HG03442 (cell line): ENCODE measurements at regions not wholly inside any gene's neighbourhood (a gene's known extent, or its start where the extent isn't known, plus 50 kb on each side); places are given as distances from the start of the nearest gene placed in this dataset.
A peak's percentile ranks its signal among the peaks of the same experiment; 100 is the strongest.

Experiments
- ATAC-seq: cut with Tn5 transposase; IDR thresholded peaks from one replicate; pipeline ENCODE4 v1.9.1; 2021; ENCODE audit warnings: mild to moderate bottlenecking, moderate library complexity; ENCODE audit not compliant: unreplicated experiment

DNA sequence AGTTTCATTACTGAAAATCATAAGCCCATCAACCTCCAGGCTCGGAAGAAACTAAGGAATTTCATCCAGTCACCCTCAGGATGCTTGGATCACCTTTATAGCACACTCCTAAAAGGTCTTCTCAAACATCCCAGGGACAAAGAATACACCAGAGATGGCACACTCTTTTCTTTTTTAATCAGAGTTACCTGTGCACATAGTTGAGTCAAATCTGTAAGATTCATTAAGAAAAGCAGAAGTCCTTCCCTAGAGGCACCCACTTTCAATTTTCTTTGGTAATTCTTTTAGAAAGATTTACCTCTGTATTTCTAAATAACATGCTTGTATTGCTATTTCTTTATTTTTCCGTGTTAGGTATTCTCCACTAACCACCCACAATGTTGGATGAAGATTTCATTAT lies 50.6 kb upstream of the IL6 start:
- ATAC-seq, result peak; percentile 55

DNA sequence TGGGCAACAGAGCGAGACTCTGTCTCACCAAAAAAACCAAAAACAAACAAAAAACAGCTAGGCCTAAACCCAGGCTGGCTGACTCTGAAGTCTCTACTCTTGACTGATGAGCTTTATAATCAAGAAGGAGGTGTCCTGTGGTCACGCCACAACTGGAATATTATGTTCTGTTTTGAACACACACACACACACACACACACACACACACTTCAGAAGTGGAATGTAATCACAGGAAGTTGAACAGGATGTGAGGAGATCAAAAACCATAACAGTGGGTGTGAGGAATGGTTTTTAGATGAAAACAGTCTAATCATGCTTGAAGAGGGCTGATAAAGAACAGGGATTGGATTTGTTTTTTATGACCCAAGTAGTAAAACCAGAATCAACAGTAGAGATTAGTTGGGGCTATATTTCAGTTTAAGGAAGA lies 51.1 kb upstream of the IL6 start:
- no peak for ATAC-seq

DNA sequence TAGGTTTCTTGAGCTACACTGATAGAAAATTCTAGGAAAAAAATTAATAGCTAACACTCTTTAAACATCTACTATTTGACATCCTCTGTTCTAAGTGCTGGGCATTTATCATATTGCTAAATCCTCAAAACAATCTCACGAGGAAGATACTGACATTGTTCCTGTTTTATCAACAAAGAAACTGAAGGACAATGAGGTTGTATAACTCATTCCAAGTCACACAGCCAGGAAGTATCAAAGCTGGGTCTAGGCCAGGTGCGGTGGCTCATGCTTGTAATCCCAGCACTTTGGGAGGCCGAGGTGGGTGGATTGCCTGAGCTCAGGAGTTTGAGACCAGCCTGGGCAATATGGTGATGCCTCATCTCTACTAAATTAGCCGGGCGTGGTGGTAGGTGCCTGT lies 51.6 kb upstream of the IL6 start:
- ATAC-seq, result no peak

DNA sequence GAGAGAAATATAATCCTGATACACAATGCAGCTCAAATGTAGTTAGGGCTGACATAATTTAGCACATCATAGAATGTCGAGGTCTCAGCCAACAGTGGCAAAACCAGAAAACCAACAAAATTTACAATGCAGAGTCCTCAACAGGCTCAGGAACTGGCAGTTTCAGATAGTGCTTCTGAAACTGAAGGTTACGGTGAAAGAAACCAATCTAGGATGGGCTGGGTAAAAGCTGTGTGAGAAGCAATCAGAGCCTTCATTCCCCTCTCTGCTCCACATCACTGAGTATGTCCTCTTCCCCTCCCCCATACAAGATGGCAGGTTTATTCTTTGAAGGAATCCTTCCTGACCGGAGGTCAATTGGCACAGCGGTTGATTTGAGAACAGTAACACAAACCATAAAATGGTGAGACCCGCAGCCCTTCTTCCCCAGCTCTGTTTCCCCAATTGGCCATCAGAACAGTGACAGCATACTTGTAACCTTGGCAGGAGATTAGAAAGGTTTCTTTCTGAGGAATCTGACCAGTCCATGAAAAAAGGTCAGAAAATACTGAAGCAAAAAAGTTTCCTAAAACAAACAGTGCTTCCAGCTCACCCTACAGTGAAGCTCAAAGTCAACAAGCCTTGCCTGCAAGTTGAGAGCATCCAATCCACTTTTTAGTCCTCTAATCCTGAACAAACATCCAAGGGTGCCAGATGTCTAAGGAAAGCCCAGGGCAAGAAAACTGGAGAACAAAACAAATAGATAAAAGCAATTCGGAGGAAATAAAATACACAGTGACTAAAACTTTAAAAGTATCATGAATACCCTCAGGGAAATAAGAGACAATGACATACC lies 53.9 kb upstream of the IL6 start:
- peak; percentile 74 for ATAC-seq

DNA sequence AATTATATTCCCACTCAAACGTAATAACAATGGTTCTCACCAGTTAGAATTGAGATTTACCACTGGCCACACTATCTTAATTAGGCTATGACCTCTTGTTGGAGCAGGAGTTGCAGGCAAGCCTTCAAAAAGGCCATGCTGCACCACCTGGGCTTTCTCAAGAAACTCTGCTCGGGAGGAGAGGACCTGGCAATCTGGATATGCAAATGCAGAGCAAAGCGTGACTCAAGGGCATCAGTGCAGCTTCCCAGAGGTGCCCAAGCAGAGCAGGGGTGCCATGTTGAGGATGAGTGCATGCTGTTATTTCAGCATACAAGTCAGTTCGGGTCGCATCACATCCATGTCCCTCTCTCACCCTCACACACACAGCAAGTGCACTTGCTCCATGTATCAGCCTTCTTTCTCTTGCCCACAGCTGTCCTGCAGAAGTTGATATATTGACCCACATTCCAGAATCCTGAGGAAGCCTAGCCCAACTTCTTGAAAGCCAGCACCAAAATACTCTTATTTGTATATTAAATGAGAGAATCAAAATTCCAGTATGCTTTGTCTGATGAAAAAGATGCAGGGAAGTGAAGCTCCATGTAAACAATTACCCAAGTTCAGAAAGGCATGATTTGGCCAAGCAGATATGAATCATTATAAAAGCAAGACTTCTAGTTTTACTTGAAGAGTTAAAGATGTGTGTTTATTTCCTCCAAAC lies 55.7 kb upstream of the IL6 start:
- no peak for ATAC-seq

DNA sequence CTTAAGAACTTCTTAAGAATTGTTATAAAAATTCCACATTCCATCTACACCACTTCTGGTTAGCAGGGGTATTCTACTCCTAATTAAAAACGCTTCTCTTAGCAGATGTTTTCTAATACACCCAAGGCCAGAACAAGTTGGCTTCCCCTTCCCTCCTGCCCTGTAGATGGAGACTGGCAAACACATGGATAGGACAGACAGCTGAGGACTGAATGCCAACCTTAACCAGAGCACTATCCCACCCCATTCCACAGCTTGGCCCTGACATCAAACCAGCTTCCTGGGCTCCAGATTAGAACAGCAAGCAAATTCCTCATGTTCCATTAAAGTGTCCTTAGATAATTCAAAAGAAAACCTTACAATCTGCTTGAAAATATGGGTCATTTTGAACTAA lies 56.6 kb upstream of the IL6 start:
- ATAC-seq, result no peak

DNA sequence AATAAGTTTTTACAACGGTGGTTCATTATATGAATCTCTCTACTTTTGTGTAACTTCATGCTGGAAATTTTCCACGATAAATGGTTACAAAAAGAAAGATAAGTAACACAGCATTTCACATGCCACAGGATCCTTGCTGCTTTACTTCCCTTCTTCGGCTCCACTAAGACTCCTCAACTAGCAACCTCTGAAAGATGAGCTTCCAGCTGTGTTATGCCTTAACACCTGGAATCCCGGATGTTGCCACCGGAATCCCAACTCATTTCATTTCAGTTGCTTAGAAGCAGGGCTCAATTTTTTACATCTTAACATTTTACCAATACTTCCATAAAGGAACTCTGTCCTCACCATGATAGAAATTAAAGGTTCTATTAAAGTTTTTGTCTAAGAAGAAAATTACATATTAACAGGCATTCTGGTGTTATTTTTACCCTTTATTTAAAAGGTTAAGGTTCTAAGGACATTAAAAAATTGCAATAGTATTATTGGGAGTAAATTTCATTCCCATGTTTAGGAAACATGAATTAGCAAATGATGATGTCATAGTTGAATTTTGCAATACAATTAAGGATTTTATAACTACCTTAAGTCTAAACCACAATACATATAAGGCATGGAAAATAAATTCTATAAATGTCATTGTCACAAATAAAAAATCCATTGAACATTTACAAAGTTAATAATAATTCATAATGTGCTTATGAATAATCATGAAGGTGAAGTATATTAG lies 57.1 kb upstream of the IL6 start:
- no peak for ATAC-seq

DNA sequence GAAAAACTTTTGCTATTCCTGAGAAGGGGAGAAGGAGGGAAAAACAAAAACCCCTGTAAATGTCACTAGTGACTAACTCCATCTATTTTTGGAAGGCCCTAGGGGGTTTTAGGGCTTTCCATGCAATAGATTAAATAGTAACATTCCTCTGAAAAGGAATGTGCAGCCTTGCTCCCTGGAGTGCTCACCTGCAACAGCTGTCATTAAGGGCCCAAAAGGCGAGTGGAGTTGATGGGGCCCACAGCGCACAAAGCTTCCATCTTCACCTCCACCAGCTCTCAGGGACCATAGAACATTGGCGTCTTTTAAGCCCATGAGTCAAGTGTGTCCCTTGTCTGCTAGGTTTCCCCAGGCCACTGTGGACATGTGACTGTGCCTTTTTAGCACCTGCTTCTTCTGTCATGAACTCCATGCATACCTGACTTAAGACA lies 58.0 kb upstream of the IL6 start:
- no peak for ATAC-seq

DNA sequence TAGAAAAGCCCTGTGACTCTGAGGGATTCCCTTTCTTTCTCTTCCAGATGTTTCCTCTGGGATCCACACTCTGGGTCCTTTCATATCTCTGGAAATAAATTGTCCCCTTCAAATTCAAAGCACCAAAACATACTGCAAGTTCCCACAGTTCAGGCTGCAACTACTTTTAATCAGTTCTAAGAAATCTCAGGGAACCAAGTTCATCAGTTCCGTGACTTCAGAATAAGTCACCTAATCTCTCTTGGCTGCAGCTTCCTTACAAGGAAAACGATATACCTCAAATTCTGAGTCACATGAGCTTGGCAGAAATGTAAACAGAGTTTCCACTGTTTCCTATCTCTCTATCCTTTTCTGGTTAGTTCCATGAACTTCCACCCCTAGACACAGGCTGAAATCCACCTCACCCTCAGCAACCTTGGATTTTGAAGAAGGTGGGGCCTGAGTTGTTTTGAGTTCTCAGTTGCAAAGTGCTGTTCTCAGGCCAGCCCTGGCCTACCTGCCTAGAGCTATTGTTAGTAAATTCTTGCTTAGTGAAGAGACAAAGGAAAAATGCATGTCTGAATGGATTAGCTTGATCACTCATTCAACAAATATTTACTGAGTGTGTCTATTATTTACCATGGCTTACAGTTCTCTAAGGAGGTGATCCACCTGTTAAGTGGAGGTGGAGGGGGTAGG lies 59.3 kb upstream of the IL6 start:
- ATAC-seq, result no peak

DNA sequence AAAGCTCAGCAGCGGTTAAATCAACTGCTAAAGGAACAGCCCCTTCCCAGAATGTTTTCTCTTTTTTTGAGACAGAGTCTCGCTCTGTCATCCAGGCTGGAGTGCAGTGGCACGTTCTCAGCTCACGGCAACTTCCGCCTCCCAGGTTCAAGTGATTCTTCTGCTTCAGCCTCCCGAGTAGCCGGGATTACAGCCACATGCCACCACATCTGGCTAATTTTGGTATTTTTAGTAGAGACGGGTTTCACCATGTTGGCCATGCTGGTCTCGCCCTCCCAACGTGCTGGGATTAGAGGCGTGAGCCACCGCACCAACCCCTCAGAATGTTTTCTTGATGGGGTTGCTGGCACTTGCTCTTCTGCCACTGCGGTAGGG lies 59.8 kb upstream of the IL6 start:
- no peak for ATAC-seq

DNA sequence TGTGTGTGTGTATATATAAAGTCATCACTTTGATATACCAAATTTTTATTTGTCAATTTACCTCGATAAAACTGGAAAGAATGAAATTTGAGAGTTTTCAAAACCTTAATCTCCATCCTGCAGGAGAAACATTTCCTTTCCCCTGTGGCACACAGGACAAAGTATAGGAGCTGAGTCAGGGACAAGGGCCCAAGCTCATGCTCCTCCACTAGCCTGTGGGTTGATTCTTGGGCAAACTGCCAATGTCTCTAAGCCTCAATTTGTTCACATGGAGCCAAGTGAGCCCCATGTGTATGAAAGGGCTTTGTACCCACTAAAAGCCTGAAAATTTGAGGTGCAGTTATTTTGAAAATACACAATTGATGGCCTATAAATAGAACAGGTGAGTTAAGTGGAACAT lies 60.3 kb upstream of the IL6 start:
- no peak for ATAC-seq

DNA sequence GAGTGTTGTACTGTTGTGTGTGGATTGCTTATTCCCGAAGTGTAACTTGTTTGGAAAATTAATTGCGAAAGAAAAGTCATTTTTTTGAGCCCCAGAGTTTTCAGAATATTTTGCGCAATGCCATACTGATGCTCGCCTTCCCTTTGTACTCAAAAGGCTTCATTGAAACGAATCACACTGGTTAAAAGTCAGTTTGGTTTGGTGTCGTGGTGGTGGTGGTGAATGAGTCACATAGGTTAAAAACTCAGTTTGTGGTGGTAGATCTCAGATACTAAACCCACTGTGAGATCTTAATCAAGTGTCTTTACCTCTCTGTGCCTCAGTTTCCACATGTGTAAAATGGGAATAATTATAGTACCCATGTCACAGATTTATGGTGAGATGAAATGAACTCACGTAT lies 61.1 kb upstream of the IL6 start:
- no peak for ATAC-seq

DNA sequence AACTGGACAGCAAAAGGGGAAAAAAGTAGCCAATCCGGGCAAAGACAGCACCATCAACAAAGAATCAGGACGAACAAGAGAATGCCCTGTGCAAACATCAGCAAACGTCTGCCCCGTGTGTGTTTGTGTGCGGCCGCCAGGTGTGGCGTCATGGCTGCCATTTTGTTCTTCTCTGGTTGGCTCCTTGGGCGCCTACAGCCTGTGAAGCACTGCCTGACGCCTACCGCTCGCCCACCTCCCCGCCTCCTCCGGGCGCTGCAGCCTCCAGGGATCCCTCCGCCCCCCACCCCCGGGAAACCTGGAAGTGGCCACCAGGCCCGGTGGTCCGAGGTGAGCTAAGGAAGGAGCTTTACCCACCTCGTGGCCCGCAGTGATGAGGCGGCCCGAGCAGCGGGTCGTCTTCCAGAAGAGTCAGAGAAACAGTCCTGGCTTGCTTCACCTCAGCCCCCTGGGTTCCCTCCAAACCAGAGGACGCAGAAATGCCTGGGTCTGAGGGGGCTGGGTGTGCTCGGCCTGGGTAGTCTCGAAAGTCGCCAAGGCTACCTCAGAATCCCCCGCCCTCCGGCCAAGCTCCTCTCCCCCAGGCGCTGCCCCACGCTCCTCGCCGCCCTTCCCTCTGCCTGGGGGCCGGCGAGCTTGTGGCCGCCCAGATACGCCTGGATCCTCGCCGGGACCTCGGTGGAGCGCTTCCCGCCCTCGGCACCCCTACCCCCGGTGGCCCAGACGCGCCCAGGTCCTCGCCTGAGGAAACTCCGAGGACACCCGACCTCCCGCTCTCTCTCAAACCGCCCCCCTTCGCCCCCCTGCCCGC lies 61.8 kb upstream of the IL6 start:
- no peak for ATAC-seq

DNA sequence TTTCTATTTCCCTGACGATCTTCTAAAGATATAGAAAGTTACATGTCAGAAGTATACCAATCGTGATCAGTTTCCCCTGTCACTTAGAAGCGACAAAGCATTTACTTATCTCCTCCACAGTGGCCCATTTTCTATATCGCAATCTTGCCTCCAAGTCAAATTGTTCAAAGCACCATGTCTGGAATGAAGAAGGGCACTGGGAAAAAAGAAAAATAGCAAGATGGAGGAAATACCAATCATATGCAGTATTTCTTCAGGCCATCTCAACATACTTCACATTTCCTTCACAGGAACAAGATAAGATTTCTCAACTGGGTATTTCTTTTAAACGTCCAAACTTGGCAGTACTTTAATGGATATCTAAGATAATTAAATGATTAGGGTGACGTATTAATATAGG lies 63.3 kb upstream of the IL6 start:
- ATAC-seq, result no peak

DNA sequence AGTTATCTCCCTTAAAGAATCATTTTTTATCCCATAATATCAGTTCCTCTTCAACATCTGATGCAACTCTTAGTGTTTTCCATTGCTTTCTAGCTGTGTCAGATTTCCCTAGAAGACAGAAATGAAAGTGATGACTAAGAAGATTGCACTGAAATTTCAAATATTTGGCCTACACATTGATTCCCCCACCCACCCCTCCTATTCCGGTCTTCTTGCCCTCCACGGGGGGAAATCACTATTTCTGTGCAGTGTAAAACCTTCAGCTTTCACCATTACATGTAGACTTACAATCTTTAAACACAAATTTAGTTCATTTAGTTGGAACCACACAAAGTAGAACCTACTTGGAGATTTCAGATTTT lies 63.7 kb upstream of the IL6 start:
- no peak for ATAC-seq

DNA sequence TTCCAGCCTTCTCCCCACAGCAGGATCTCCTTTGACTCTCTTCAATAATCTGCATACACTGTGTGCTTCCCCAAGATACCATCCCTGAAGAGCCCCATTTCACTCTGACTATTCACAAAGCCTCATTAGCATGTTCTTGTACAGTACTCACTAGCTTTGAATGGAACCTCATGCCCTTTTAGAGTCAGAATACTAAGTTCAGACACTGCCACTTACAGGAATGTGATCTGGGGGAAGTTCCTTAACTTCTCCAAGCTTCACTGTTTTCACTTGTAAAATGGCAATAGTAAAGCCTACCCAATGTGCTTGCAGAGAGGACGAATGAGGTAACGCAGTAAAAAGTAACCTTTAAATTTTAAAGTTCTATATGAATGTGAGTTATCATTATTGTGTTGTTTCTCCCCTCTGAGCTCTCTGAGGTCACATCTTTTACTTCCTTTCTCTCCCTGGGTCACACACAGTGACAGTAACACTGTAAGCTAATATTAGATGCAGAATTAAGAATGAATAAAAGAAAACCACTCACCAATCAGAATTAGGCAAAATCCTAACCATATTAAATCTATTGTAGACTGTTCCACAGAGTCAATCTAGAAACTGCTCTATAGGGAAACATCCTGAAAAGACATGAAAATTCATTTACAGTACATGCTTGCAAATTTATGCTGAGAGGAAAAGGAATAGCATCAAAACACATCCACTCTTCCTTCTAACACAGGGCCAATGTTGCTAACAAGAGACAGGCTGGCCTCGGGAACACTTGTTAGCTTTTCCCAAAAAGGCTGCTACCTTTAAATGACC lies 64.2 kb upstream of the IL6 start:
- ATAC-seq, result no peak

DNA sequence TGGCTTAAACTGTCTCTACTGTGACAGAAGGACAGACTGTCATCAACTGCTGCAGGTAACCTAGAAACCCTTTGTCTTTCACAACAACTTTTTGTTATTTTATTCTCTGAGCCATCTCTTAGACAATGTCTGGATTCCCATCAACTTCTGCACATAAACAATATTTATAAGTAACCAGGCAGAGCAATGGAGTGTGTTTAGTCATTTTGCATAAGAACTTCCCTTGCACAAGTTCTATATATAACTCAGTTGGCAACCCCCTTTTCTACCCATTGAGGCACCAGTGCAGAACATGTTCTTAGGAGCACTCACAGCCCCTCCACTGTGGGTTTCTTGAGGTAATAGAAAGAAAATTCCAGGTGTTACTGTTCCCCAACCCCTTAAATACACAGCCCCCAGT lies 65.0 kb upstream of the IL6 start:
- peak; percentile 39 for ATAC-seq

DNA sequence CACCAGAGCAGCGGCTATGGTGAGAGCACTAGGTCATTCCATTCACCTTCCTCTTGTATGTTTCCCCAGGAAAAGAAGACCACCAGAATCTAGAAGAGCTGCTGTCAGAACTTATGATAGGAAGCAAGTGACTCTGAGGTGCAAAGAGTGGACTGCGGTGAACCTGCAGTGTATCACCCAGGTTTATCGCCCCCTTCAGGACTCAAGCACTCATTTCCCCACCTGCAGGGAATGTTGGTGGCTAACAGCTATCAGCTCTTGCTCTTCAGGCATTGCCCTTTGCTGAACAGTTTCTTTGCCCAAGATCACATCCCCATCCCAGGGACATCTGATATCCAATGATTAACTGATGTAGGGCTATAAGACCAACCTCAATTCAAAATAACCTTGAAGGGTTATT lies 66.3 kb upstream of the IL6 start:
- ATAC-seq, result no peak

DNA sequence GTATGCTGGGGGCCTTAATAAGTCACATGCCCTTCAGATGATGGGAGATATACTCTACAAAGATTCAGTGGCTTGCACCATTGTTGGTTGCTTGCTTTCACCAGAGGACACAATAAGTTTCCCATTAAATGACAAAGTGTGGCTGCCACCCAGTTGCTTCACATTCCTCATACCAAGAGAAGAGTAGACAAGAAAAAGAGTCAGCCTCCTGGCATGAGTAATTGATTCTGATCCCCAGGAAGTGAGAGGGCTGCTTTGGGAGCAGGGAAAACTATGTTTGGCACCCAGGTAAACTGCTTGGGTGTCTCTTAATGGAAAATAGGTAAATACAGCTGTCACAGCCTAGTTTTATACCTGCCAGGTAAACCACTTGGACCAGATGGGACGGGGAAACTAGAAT lies 66.7 kb upstream of the IL6 start:
- no peak for ATAC-seq

DNA sequence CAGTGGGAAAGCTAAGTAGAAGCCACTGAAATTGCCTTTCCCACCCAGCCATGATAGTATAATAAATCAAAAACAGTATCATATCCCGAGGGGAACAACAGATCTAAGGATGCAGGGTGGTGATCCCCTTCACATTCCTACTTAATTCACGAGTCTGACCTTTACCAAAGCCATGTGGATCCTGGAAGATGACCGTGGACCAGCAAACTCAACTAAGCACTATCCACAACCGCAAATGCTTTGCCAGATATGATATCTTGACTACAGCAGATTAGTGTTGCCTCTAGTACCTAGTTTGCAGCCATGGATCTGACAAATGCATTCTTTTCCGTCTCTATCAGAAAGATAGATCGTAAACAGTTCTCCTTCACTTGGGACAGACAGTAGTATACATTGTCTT lies 67.3 kb upstream of the IL6 start:
- no peak for ATAC-seq
